ENCODE measurements at regions not wholly inside any gene's neighbourhood (a gene's known extent, or its start where the extent isn't known, plus 50 kb on each side); places are given as distances from the start of the nearest gene placed in this dataset.

GRCh38 chr6:169341065-169341464 is 87.4 kb upstream of the THBS2 start:
- TF ChIP-seq CTCF (IDR thresholded peaks at IDR 0.05) (no peak), POLR2AphosphoS5 (IDR thresholded peaks at IDR 0.05) (no peak), POLR2A (IDR thresholded peaks at IDR 0.05) (no peak), EP300 (IDR thresholded peaks at IDR 0.05) (no peak)
